ENCODE measurements at regions not wholly inside any gene's neighbourhood (a gene's known extent, or its start where the extent isn't known, plus 50 kb on each side); places are given as distances from the start of the nearest gene placed in this dataset.

GRCh38 chrX:107502316-107502715 is 52.9 kb downstream of the FRMPD3 start:
- DNase-seq (ENCODE audit: low spot score) = no peak

GRCh38 chrX:107504006-107504405 is 54.6 kb downstream of the FRMPD3 start:
- no peak for DNase-seq (ENCODE audit: low spot score)

- DNase-seq (ENCODE audit: low spot score) = no peak
These were observed 55.8 kb downstream of the FRMPD3 start for GRCh38 chrX:107505223-107505622.

GRCh38 chrX:107506596-107507031 is 57.2 kb downstream of the FRMPD3 start:
- DNase-seq (ENCODE audit: low spot score) = no peak

GRCh38 chrX:107507093-107507743 is 57.8 kb downstream of the FRMPD3 start:
- no peak for DNase-seq (ENCODE audit: low spot score)

GRCh38 chrX:107507744-107508117 is 58.3 kb downstream of the FRMPD3 start:
- DNase-seq (ENCODE audit: low spot score) = no peak

GRCh38 chrX:107508925-107509324 is 59.5 kb downstream of the FRMPD3 start:
- DNase-seq (ENCODE audit: low spot score) = no peak

- DNase-seq (ENCODE audit: low spot score) = no peak
These were observed 65.5 kb downstream of the FRMPD3 start for GRCh38 chrX:107514944-107515343.

- no peak for DNase-seq (ENCODE audit: low spot score)
These were observed 72.6 kb downstream of the FRMPD3 start for GRCh38 chrX:107521877-107522586.

- DNase-seq (ENCODE audit: low spot score) = no peak
These were observed 73.4 kb downstream of the FRMPD3 start for GRCh38 chrX:107522901-107523300.

GRCh38 chrX:107526141-107526540 is 76.7 kb downstream of the FRMPD3 start:
- no peak for DNase-seq (ENCODE audit: low spot score)

GRCh38 chrX:107530141-107530540 is 80.7 kb downstream of the FRMPD3 start:
- DNase-seq (ENCODE audit: low spot score) = no peak

GRCh38 chrX:107537815-107538214 is 88.4 kb downstream of the FRMPD3 start:
- DNase-seq (ENCODE audit: low spot score) = no peak

GRCh38 chrX:107541244-107541643 is 87.1 kb upstream of the PRPS1 start:
- no peak for DNase-seq (ENCODE audit: low spot score)

- no peak for DNase-seq (ENCODE audit: low spot score)
These were observed 86.3 kb upstream of the PRPS1 start for GRCh38 chrX:107542040-107542439.

- DNase-seq (ENCODE audit: low spot score) = no peak
These were observed 85.8 kb upstream of the PRPS1 start for GRCh38 chrX:107542500-107542899.

- no peak for DNase-seq (ENCODE audit: low spot score)
These were observed 80.7 kb upstream of the PRPS1 start for GRCh38 chrX:107547621-107548020.

GRCh38 chrX:107548775-107549174 is 79.5 kb upstream of the PRPS1 start:
- no peak for DNase-seq (ENCODE audit: low spot score)

GRCh38 chrX:107549504-107549903 is 78.8 kb upstream of the PRPS1 start:
- DNase-seq (ENCODE audit: low spot score) = no peak

GRCh38 chrX:107551546-107551945 is 76.8 kb upstream of the PRPS1 start:
- no peak for DNase-seq (ENCODE audit: low spot score)

GRCh38 chrX:107552930-107553329 is 75.4 kb upstream of the PRPS1 start:
- no peak for DNase-seq (ENCODE audit: low spot score)

GRCh38 chrX:107556967-107557366 is 71.3 kb upstream of the PRPS1 start:
- no peak for DNase-seq (ENCODE audit: low spot score)

GRCh38 chrX:107559506-107559905 is 68.8 kb upstream of the PRPS1 start:
- no peak for DNase-seq (ENCODE audit: low spot score)

- no peak for DNase-seq (ENCODE audit: low spot score)
These were observed 68.3 kb upstream of the PRPS1 start for GRCh38 chrX:107560041-107560440.

All from umbilical cord (tissue), 1 donor.